ENCODE measurements at regions not wholly inside any gene's neighbourhood (a gene's known extent, or its start where the extent isn't known, plus 50 kb on each side); places are given as distances from the start of the nearest gene placed in this dataset.

DNA sequence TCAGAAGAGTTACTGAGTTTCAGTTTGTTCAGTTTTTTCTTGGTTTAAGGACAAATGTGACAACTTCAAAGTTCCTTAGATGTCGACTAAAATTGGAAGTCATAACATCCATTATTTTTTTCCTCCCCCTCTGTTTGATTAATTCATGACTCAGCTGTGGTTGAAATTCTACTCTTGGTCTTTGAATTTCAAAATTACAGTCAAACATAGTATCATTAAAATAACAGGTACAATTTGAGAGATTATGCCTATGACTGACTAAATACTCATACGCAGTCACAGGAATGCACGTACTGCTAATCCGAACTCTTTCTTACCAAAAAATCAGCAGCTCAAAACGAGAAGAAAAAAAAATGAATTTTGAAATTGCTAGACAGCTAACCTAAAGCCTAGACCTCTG, 1434.8 kb downstream of the RAPGEF2 start:
- TF ChIP-seq, protein P1, sequence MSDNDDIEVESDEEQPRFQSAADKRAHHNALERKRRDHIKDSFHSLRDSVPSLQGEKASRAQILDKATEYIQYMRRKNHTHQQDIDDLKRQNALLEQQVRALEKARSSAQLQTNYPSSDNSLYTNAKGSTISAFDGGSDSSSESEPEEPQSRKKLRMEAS (IDR thresholded peaks at IDR 0.05): no peak
- no peak for TF ChIP-seq CHD7 (IDR thresholded peaks at IDR 0.05; ENCODE audit: insufficient replicate concordance, low read length)
- TF ChIP-seq ZNF274 (IDR thresholded peaks at IDR 0.05; ENCODE audit: borderline replicate concordance, extremely low read depth, low read length): no peak
- no peak for TF ChIP-seq EZH2 (IDR thresholded peaks at IDR 0.05; ENCODE audit: low read depth, low read length, severe bottlenecking)
- no peak for TF ChIP-seq SUZ12 (IDR thresholded peaks at IDR 0.05; ENCODE audit: low read length)
- TF ChIP-seq RBBP5 (IDR thresholded peaks at IDR 0.05; ENCODE audit: borderline replicate concordance, low read depth, low read length): no peak
- TF ChIP-seq TBP (IDR thresholded peaks at IDR 0.05; ENCODE audit: low read depth, low read length): no peak
- TF ChIP-seq YY1 (IDR thresholded peaks at IDR 0.05; ENCODE audit: low read depth, low read length): no peak
- no peak for TF ChIP-seq CTCF (IDR thresholded peaks at IDR 0.05; ENCODE audit: control extremely low read depth in 1 of 3, insufficient read depth in 1 of 3, low read depth in 1 of 3, low read length in 3 of 3)
- TF ChIP-seq USF2 (IDR thresholded peaks at IDR 0.05; ENCODE audit: low read length): no peak

Measured in H1 (cell line).